D341Med (cell line): ENCODE measurements at regions not wholly inside any gene's neighbourhood (a gene's known extent, or its start where the extent isn't known, plus 50 kb on each side); places are given as distances from the start of the nearest gene placed in this dataset.

Experiments used
- DNase-seq: peaks from one replicate; pipeline ENCODE4 v3.0.0; 2012; ENCODE audit warnings: low spot score

DNA sequence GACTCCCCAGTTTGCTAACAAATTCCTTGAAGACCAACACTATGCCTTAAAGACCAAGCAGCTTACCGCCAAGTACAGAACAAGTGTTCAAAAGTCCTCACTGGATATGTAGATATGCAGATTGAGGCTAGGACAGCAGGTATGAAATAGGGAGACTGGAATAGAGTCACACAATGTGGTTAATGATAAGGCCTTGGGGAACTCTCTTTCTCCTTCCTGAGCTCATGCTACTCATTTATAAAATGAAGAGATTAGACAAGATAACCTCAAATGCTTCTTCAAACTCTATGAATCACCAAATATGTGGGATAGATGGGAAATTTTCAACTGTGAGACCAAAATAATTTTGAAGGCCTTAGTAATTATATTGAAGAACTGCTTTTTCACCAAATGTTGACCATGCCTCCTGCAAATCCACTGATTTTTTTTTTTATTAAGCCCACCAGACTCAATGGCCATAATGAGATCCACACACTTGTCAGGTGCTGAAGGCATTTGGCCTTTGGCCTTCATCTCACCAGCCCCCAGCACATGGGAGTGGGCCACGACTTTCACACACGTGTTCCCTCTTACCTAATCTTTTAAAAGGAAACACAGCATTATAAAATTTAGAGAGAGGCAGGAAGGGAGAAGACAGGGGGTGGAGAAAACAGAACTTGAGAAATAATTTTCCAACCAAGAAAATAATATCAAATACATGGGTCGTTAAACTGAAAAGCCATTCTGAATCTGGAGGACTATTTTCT lies 181.5 kb downstream of the EN1 start:
- DNase-seq: no peak

- no peak for DNase-seq
Measured at GRCh38 chr2:118661179-118661578, 186.3 kb downstream of the EN1 start.

DNA sequence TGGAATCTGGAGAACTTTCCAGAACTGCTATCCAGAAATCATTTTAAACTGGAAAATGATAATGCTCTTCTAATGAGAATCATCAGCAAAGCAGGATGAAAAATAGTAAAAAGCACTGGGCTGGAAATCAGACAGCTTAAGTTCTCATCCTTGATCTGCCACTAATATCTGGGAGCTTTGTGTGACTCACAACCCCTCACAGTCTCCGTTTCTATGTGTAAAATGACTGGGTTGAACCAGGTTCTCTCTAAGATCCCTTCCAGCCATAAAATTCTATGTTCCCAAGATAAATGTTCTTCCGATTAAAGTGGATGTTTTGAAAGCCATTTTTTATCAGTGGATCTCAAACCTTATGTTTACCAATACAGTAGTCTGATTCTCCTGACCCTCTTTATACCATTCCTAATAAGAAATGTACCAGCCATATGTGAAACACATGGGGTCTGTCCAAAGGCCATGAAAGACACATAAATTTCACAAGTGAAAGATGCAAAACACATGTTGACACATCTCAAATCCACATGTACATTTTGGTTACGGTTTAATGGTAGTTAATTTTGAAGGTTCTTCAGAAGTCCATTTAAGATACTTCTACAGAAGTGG lies 188.8 kb downstream of the EN1 start:
- no peak for DNase-seq

DNA sequence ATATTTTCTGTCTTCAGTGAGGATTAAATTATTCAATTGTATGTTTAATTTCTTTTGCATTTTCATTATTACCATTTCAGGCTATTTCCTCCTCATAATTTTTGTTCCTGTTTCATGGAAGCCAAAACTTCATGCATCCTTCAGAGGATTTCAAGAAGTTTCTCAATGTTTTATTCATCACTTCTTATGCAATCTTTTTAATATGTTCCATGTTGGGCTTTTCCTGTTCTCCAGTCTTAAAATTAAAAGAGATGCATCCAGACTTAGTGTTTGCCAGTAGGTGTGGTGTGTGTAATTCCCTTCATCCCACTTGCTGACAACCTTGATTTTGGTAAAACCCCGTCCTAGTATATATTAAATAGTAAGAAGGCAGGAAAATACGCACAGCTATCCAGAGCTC lies 190.0 kb downstream of the EN1 start:
- DNase-seq: no peak

- DNase-seq: no peak
Measured at GRCh38 chr2:118654945-118655344, 192.5 kb downstream of the EN1 start.

DNA sequence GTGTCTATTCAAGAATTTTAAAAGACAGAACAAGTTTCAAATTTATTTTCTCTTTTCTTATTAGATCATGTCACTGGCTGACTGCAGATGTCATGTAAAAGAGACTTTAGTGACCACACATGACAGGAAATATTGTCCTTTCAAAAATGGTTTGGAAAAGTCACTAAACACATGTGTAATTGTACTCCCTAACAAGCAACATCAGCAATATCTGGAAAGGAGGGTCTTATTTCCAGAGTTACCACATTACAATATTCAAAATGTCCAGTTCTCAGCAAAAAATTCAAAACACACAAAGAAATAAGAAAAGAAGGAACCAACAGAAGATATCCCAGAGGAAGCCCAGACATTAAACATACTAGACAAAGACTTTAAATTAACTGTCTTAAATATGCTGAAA lies 197.1 kb downstream of the EN1 start:
- no peak for DNase-seq

GRCh38 chr2:118645876-118646275 lies 201.6 kb downstream of the EN1 start:
- DNase-seq: no peak

- no peak for DNase-seq
Measured at GRCh38 chr2:118644190-118644589, 203.3 kb downstream of the EN1 start.

DNA sequence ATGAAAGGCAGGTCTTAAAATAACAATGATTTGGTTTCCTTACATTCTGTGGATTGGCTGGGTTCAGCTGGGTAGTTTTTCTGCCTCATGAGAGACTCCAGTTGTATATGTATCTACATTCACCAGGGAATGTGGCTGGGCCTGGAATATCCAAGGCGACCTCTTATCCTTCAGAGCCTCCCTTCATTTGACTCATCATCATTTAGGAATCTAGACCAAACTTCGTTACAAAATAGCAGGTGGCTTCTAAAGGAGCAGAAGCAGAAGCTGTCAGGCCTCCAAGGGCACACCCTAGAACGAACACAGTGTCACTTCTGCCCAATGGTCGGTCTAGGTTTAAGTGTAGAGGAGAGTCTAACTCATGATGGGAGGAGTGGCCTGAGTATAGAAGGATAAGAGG lies 204.2 kb downstream of the EN1 start:
- DNase-seq: no peak

- no peak for DNase-seq
Measured at GRCh38 chr2:118642501-118642900, 204.9 kb downstream of the EN1 start.

- DNase-seq: no peak
Measured at GRCh38 chr2:118641711-118642110, 205.7 kb downstream of the EN1 start.

DNA sequence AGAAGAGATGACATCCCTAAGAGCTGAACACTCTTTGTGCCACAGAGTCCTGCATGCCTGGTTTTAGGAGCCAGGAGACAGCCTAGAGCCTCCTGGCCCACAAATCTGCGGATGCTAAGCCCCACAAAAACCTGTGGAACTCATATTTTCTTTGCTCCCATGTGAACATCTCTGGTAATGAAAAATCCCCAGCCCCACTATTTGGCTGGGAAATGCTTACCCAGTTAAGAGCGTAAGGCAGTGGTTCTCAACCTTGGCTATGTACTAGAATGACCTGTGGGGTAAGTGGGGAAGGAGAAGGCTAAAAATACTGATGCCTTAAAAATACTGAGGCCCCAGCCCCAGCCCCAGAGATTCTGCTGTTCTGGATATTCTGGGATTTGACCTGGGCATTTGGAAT lies 208.1 kb downstream of the EN1 start:
- DNase-seq: no peak

DNA sequence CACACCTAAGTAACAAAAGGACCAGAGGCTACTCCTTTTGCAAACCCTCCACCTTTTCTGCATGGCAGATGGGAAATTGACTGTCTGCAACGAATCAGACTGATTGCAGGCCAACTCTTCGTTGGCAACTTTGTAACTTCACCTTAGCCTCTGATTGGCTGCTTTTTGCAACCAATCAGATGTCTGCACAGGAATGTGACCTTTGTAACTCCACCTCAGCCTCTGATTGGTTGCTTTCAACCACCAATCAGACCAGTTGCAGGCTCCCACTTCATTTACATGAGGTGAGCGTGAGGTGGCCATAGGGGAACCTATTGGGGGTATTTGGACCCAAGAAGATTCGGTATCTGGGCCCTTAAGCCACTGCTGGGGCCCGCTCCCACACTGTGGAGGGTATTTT lies 209.0 kb downstream of the EN1 start:
- no peak for DNase-seq

DNA sequence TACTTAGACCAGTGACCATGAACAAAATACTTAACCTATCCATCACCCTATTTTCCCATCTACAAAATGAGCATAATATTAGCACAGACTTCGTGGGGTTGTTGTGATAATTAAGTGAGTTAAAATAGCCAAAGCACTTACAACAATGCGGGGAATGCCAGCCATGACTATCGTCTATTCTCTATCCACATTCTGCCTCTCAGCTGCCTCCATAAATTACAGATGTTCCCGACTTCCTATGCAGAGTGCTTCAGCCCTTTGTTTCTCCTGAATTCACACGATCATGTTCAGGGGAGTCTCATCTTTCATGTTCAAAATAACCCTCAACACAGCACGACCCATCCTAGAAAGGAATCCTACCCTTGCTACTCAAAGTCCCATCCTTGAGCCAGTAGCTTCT lies 211.6 kb downstream of the EN1 start:
- DNase-seq: no peak

DNA sequence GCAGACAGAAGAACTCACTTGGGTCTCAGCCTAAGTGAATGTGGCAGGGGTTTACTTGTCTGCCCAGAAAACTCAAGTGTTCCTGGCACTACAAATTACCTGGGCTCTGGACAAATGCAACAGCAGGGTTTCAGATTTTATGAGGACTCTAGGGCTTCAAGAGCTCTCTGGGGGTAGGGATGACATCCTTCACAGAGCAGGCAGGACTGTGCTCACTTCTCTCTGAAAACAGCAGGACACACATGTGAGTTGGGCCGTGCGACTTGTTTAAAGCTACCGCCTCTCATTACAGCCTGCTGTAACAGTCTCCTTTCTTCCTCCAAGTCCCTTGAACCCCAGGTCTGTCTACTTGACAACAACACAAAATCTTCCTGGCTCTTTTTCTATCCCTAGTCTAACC lies 212.6 kb downstream of the EN1 start:
- DNase-seq: no peak

DNA sequence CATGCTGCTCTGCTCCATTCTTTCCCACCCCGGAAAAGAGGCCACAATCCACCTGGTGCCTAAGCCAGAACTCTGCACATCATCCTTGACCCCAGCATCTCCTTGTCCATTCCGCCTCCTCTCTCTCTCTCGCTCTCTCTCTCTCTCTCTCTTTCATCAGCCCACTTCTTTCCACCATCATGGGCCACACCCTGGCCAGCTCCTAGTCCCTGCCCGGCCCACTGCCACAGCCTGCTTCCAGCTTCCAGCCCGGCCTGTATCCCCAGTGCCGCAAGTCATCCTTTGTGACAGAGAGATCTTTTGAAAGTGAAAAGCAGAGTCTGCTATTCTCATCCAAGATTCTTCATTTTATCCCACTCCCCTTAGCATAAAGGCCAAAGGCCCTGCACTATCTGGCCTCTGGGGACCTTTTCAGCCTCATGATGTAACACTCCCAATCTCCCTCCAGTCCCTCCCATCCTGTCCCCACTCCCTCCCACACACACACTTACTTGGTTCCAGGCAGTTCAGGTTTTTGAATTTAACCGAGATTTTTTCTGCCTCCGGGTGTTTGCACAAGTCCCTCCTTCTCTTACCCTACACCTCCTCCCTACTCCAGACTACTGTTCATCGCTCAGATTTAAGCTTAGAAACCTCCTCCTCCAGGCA lies 214.0 kb downstream of the EN1 start:
- DNase-seq: no peak

DNA sequence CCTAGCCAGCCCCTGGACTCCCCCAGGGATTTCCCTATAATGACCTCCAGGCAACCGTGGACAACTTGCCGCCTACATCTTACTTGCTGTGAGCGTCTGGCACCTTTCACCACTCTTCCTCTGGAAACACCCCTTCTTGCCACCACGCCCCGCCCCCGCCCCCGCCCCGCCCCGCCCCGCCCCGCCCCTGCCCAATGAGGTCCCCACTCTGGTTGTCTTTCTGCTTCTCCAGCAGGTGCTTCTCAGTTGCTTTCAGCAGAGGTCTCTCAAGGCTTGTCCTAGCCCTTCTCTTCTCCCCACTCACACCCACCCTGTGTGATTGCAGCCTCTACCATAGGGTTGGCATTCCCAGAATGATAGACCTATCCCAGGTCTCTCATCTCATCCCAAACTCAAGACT lies 214.5 kb downstream of the EN1 start:
- DNase-seq: no peak

DNA sequence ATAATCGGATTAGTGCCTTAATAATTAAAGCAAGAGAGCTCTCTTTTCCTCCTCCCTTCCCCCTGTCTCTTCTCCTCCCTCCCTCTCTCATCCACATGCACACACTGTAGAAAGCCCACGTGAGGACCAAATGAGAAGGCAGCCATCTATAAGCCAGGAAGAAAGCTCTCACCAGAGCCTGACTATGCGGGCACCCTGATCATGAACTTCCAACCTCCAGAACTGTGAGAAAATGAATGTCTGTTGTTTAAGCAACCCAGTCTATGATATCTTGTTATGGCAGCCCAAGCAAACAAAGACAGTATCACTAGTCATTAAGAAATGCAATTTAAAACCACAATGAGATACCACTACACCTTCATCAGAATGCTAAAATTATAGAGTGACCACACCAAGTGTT lies 220.3 kb downstream of the EN1 start:
- no peak for DNase-seq

DNA sequence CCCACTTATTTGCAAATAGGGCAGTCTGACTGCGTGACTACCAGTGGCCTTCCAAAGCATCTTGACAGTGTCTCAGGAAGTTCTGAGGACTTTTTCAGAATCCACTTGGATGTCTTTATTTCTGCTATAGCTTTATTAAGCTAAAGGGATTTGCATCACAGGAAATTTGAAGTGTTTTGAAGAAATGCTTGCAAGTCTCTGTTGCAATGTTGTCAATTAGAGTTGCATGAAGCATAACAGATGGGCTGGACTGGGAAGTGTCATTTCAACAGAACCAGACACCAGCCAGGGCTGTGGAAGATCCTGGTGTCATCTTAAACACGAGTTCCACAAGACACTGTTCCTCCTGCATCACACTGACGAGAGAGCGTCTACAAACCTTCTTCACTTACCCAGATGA lies 224.5 kb downstream of the EN1 start:
- no peak for DNase-seq

DNA sequence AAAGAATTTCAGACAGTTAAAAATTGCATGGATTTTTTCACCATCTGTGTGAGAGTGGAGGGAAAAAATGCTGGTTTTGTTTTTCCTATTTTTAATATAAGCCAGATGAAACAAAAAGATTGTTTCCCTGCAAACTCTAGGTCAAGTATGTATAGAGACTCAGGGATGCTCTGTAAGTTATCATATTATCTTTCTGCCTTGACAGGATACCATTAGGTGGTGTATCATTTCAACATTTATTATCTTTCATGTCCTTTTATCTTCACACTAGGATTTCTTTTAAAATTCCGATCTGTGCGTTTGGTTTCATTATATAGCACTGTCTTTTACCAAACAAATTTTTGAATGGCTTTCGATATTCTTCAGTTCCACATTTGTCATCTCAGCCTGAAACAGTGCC lies 225.3 kb downstream of the EN1 start:
- DNase-seq: no peak

DNA sequence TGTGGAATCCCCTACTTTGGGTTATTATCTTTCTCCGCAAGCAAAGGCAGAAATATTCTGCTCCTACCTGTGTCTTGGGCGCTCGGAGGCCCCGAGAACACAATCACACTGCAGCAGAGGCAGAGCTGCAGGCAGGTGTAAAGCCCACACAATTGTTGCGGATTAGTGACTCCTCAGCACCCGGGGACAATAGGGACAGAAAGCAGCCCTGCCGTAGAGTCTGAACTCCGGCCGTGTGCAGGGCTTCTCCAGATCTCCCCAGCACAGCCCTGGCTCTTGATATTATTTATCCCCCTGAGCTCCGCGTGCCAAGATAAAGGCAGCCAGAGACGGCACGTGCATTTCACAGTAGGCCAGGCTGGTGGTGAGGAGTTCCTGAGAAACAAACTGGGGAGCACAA lies 229.2 kb downstream of the EN1 start:
- DNase-seq: no peak

DNA sequence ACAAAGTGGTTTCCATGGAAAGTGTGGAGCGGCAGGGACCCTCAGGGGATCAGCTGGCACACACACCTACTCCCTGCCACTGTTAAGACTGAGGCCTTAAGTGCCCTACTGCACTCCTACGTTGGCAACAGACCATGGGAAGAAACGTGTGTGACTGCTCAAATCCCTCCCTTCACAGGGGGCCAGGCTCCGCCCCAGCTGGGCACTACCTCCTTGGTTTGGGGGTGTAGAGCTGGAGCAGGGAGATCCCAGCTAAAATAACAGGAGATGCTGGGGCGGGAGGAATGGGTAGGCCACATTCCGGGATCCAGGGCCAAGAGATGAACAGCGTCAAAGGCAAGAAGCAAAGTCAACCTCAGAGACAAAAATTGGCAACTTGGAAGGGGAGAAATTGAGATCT lies 231.0 kb downstream of the EN1 start:
- no peak for DNase-seq

DNA sequence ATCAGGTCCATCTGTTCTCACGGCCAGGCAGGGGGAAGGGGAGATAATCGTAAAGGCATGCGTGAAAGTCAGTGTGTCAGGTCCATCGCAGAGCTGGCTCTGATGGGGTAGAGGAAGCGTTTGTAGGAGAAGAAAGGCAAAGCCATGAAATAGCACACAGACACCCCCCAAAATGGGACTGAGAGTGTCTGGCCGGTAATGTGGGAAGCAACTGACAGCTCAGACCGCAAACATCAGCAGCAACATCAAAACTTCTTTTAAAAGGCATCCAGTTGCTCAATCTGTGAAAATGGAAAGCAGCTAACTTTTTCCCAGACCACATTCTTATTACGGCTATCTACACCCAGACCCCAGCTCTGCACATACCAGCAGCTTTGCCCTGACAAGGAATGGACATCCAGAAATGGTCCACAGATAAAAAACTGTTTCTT lies 232.6 kb downstream of the EN1 start:
- DNase-seq: no peak

DNA sequence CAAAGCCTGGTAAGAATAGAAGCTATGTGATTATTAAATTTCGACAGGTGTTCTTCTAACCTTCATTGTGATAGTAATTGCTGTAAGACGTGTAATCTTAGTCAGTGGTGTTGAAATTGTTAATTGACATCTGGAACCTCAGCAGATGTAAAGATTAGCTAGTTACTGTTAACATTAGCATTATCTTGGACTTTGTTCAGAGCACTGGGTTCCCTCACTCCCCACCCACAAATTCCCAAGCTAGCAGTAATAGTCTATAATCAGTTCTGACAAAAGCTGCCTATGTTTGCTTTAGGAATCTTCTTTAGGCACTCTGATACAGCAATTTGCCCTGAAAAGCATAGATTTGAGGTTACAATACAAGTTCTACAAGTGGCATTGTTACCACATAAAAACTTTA lies 233.7 kb downstream of the EN1 start:
- no peak for DNase-seq
